ENCODE measurements at regions not wholly inside any gene's neighbourhood (a gene's known extent, or its start where the extent isn't known, plus 50 kb on each side); places are given as distances from the start of the nearest gene placed in this dataset.

DNA sequence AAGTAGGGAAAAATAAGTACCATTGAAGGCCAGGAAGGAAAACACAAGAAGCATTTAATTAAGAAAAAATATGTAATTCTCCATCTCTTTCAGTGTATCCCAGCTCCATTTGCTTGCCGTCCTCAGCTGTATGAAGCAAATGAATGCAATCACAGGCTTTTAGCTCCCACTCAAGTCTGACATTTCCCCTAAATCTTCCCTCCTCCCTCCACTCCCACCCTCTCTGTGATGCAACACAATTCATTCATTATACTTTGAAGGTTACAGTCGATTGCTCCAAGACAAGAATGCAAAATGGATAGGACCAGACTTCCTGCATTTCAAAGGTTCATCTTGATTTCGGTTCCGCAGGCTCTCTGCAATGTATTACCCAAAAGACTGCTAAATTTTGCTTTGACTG lies 172.7 kb upstream of the SERPINE2 start:
- no peak for DNase-seq (ENCODE audit: low read depth in 2 of 3, low spot score in 2 of 3)

DNA sequence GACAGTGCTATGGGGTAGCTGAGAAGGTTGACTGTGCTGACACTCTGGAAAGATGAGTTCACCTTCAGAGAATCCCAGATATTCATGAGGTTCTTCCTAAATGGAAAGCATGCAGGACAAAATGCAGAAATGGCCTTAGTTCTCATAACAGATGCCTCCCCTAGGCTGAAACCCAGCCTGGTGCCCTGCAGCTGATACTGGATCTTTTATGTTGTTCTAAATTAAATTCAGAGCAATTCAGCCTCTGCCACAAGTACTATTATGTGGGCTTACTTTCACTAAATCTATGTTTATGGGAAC lies 172.0 kb upstream of the SERPINE2 start:
- no peak for DNase-seq (ENCODE audit: low read depth in 2 of 3, low spot score in 2 of 3)

DNA sequence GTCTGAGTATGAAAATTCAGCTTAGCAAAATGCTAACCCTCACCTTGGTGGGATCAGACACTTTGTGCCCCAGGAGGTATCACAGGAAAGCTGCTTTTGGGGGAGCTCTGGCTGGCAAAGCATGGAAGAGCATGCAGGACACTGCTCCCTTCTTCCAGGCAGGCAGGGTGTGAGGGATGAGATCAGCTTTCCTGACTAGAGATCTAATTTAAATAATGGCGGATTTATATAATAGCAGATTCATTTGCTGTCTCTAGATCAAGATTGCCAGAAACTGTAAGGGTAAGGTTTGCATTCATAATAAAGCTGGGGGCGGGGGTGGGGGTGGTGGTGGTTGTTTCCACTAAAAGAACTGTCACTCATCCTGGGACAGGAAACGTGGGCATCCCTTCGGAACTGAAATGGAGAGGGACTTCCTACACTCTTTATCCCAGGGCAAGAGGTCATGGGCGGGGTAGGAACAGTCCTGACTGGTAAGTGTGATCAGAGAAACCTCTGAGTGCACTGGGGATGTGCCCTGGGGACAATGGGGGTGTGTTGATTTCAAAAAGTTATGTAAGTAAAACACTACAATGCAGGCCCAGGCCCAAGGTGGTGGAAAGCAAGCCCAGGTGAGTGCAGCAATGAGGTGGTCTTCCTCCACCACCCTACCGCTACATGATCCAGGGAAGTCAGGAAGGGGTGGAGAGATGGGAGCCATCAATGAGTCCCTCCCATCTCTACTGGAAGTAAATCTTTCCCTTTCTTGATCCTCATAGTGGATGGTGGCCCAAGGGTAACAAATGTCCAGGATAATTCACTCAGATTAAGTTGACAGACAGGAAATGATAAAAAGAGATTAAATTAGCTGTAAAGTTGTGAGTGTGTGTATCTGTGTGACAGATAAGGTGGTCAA lies 171.4 kb upstream of the SERPINE2 start:
- no peak for DNase-seq (ENCODE audit: low read depth in 2 of 3, low spot score in 2 of 3)

DNA sequence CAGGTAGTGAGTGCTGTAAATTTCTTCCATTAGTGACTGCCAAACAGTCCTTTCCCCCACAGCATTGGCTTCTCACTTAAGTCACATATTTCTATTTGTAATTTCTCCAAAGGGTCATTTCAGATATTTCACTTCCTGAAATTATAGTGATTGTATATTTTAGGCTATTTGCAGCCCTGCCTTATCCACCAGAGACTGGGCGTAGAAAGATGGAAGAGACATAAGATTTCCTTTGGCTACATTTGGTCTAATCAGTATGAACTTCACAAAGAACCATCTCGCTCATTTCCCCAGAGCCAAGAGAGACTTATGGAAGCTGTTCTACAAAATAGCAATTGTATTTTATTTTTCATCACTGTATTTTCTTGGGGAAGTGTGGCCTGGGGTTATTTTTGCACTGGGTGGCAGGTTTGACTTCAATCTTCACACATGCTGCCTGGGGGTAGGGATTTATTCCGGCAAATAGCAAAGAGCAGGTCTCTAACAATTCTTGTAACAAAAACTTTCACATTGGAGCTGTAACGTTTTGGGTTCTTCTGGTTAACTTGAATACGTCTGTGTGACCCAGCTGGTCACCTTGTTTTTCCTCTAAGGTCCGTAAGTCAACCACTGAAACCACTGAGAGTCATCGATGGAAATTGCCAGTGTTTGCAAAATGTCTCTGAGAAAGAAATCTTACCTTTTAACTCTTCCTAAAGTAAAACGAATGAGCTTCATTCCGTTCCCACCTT lies 170.6 kb upstream of the SERPINE2 start:
- DNase-seq (ENCODE audit: low read depth in 2 of 3, low spot score in 2 of 3): no peak

DNA sequence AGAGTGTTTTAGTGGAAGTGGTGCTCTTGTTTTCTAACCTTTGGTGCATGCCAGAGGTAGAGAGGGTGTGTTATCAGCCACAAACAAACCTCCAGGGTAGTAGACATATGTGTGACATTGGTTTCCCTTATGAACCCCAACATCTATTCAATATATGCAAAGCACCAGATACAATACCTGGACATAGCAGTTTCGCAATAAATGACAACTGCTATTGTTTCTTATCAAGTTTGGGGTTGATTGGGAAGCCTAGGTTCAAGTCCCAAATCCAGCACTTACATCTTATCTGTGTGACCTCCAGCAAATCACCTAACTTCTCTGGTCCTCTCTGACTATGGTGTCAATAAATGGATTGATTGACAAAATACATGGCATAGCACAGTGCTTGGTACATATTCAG lies 169.4 kb upstream of the SERPINE2 start:
- DNase-seq (ENCODE audit: low read depth in 2 of 3, low spot score in 2 of 3): no peak

DNA sequence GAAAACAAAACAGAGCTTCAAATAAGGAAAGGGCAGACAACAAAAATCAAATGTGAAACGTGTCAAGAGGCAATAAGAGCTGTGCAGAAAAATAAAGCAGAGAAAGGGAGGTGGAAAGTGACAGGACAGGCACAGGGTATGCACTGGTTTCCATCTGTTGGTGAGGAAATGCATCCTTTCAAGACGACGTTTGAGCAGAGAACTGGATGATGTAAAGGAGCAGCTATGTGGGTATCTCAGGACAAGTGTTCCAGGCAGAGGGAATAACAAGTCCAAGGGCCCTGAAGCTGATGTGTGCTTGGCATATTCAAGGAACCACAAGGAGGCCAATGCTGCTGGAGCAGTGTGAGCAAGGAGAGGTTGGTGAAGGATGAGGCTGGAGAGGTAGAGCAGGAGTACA lies 168.9 kb upstream of the SERPINE2 start:
- DNase-seq (ENCODE audit: low read depth in 2 of 3, low spot score in 2 of 3): no peak

DNA sequence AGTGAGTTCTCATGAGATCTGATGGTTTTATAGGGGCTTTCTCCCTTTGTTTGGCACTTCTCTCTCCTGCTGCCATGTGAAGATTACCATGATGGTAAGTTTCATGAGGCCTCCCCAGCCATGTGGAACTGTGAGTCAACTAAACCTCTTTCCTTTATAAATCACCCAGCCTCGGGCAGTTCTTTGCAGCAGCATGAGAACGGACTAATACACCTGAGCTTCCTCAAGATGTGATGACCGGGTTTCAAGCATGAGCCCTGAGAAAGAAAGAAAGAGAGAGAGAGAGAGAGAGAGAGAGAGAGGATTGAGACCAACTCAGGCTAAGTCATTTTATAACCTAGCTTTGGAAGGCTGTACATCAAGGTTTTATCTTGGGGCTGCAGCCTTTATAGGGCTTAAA lies 167.7 kb upstream of the SERPINE2 start:
- no peak for DNase-seq (ENCODE audit: low read depth in 2 of 3, low spot score in 2 of 3)

DNA sequence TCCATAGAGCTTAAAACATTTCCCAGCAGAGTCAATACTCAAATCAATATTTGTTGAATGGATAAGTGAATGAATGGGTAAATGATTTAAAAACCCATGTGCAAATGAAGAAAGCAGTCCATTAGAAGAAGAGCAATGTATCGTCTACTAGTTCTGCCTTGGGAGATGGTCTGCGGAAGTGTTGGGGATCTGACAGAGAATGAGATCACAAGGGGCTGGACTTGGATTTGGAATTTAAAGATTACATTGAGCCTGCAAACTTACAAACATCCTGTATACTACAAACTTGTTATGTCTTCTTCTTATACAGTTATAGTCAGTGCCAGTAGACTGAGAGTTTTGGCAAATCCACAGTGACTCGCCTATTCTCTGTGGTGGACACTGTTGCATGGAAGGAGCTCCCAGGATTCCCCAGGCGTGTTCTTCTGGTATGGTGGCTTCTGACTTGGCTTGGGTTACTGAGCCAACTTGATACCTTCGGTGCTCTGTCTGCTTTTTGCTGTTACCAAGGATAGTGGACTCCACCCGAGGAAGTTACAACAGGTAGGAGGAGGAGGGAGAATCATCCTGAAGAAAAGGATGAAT lies 163.3 kb upstream of the SERPINE2 start:
- no peak for DNase-seq (ENCODE audit: low read depth in 2 of 3, low spot score in 2 of 3)

DNA sequence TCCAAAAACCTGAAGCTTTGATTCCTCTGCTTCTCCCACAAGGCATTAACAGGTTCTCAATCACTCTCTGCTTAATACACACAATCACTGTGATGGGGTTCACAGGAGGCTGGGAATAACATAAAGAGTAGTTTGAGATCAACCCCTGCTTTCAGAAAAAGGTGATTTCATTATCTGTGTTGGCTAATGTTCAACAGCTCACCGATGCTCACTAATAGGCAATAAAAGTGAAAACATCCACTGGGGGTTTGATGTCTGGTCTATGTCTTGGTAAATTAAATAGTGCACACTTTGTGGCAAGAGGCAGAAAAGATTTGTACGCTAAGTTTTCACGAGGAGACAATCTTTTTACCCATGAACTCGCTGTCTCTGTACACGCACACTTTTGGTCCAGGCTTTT lies 159.3 kb upstream of the SERPINE2 start:
- no peak for DNase-seq (ENCODE audit: low read depth in 2 of 3, low spot score in 2 of 3)

DNA sequence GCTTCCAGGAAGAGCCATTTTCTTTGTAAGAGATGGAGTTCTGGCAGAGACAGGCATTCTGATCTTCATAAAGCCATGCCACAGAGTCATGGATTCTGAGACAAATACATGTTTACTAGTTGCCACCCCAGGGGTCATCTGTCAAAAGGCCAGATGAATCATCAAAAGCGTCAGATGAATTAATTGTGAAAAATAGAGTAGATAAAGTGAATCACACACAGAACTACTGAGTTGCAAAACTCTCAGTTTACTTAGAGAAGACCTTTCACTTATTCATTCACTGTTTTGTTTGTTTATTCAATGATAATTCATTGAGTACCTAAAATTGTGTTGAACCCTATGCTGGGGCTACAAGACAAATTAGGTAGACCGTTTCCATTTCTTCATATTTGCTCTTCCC lies 157.7 kb upstream of the SERPINE2 start:
- DNase-seq (ENCODE audit: low read depth in 2 of 3, low spot score in 2 of 3): no peak

DNA sequence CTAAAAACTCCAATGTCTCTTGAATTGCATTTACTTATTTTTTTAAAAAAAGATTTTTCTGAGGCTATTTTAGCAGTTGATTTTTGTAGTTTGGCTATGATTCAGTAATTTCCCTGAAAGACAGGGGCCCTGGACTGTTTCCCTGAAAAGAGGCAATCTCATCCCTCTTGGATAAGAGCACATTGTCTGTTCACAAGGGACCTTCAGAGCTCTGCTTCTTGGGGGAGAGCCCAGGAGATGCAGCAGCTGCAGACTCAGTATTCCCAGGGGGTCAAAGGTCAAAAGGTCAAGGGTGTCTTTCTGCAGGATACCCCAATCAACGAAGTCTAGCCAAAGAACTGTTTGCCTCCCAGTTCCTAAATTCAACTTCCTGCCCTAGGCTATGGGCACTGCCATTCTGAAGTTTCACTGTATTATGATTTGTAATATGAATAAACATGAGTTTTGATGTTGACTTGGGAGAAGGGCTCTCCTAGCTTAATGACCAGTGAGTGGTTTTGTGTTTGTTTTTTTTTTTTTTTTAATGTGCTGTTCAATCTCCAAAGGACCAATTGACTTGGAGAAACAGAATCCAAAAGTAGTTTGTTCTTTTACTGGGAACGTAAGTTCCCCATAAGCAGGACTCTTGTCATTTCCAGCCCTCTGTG lies 157.0 kb upstream of the SERPINE2 start:
- DNase-seq (ENCODE audit: low read depth in 2 of 3, low spot score in 2 of 3): no peak

DNA sequence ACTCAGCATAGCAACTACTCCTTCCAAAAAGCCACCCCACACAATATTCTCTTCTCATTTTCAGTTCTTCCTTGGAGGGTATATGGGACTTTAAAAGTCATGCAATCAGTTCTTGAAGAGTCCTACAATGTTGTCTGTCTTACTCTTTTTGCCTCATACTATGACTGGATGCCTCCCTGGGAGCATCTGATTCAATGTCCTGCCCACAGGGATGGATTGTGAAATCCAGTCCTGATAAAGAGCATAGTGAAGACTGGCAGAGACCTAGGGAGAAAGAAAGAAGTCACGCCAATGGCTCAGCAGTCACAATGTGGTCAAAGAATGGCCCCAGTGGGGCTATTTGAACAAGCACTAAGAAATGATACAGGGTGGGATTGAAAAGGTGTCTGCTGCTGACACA lies 155.1 kb upstream of the SERPINE2 start:
- no peak for DNase-seq (ENCODE audit: low read depth in 2 of 3, low spot score in 2 of 3)

DNA sequence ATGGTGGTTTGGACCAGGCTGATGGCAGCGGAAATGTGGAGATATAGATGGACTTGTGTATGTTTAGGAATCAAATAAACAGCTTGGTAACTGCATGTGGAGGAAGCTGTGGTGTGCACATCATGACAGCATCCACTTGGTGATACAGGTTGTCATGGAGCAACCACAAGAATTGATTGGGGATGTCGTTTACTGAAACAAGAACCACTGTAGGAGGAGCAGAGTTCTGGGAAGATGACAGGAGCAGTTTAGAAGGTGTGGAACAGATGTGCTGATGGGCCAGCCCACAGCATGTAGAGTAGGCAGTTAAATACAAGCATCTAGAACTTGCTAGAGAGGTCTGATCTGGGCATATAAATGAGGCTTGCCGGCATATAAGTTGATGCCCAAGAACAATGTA lies 152.4 kb upstream of the SERPINE2 start:
- DNase-seq (ENCODE audit: low read depth in 2 of 3, low spot score in 2 of 3): no peak

DNA sequence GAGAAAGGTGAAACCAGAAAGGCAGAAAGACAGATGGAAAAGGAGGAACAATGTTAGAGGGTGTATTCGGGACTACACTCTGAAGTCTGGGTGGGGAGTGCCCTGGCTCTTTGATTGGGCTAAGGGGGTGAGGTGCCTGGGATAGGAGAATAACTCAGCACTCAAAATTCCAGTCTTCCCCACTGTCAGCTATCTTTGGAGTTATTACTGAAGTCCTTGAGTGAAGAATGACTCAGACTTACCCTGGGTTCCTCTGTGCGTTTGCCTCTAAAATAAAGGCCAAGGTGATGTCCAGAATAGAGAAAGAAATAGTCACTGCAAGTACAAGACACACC lies 151.8 kb upstream of the SERPINE2 start:
- no peak for DNase-seq (ENCODE audit: low read depth in 2 of 3, low spot score in 2 of 3)

DNA sequence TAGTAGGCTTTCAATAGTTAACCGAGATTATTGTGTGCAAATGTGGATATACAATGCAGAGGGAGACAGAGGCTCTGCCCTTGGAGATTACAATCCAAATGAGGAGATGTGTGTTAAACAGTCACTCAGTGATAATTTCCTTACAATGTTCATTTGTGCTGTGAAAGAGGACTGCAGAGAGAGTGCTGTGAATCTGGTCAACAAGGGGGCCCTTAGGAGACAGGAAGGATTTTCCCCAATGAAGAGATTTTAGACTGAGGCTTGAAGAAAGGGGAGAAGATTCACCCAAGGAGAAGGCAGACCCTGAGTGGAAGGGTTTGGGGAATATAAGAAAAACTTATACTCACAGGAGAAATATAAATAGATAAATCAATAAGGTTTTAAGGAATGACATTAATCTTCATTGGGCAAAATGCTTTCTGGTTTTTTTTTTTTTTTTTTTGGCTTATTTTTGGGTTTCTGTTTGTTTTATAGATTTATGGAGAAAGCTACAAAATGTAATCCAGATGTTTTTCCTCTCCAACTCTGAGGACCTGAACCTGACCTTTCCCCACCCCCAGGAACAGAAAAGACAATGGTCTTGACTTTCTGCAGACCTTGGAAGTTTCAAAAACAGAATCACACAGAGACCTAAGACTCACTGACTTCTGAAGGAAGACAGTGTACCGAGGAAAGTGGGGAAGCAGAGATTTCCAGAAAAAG lies 151.3 kb upstream of the SERPINE2 start:
- DNase-seq (ENCODE audit: low read depth in 2 of 3, low spot score in 2 of 3): no peak

DNA sequence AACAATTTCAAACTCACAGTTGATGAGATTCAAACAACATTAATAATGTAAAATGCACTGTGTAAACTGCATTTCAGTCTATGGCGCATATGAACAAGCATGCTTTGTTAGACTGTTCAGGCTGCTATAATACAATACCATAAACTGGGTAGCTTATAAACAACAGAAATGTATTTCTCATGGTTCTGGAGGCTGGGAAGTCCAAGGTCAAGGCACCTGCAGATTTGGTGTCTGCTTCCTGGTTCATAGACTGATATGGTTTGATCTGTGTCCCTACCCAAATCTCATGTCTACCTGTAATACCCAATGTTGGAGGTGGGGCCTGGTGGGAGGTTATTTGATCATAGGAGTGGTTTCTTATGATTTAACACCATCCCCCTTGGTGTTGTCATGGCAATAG lies 148.1 kb upstream of the SERPINE2 start:
- DNase-seq (ENCODE audit: low read depth in 2 of 3, low spot score in 2 of 3): no peak

DNA sequence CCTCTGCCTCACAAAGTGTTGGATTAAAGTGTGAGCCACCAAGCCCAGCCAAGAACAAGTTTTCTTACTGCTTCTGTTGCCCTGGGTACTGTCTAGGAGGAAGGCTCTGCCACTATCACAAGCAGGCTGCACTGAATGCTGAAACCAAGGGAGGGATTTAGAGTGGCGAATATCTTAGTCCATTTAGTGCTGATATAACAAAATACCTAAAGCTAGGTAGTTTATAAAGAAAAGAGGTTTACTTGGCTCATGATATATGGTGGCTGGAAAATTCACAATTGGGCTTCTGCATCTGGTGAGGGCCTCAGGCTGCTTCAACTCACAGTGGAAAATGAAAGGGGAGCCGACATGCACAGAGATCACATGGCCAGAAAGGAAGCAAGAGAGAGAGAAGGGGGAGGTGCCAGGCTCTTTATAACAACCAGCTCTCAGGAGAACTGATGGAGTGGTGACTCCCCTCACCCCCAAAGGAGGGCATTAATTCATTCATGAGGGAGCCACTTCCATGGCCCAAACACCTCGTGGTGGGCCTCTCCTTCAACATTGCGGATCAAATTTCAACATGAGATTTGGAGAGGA lies 146.0 kb upstream of the SERPINE2 start:
- no peak for DNase-seq (ENCODE audit: low read depth in 2 of 3, low spot score in 2 of 3)

DNA sequence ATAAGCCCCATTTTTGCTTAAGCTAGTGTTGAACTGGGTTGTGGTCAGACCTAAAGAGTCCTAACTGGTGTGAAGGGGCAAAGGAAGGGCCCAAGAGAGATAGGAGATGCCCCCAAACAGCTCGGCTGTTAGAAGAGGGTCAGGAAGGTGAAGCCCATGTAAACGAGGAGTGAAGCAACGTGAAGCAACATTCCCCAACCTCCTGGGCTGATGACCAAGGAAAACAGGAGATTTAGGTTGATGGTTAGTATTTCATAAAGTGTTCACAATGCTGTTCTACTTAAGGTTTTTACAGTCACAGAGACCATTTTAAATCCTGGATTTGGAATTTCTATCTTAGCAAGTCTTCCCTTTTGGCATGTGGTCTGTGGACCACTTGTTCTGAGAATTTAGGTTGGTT lies 144.0 kb upstream of the SERPINE2 start:
- no peak for DNase-seq (ENCODE audit: low read depth in 2 of 3, low spot score in 2 of 3)

DNA sequence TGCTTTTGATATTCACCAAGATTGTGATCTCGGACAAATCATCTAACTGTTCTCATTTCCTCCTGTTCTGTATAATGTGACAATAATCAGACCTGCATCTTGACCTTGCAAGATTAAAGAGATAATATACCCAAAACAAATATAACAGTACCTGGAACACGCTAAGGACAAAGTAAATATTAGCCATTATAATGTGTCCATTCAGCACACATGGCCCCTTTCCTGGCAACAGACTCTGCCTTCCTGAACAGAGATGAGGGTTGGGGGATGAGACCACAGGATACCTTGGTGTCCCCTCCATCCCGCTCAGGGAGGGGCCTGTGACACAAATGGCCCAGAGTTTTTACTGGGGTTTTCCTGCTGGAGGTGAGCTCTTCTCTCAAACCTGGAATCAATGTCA lies 143.4 kb upstream of the SERPINE2 start:
- DNase-seq (ENCODE audit: low read depth in 2 of 3, low spot score in 2 of 3): no peak

DNA sequence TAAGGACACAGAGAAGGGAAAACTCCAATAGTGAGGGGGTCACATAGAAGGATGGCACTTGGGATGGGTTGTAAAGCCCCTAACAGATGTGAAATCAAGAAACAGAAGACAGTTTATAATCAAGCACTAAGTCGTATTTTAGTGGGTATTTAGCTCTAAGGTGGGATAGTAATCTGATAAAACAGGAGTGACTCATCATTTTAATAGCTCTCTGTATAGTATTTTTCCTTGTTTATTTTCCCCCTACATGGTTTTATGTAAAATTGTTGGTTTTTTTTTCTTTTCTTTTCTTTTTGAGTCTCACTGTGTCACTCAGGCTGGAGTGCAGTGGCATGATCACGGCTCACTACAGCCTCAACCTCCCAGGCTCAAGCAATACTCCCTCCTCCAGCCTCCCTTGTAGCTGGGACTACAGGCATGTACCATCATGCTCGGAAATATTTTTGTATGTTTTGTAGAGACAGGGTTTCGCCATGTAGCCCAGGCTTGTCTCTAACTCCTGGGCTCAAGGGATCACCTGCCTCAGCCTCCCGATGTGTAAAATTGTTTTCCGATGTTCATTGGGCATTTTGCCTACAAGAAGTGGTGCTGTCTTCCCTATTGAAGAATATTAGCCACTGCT lies 142.6 kb upstream of the SERPINE2 start:
- DNase-seq (ENCODE audit: low read depth in 2 of 3, low spot score in 2 of 3): no peak

DNA sequence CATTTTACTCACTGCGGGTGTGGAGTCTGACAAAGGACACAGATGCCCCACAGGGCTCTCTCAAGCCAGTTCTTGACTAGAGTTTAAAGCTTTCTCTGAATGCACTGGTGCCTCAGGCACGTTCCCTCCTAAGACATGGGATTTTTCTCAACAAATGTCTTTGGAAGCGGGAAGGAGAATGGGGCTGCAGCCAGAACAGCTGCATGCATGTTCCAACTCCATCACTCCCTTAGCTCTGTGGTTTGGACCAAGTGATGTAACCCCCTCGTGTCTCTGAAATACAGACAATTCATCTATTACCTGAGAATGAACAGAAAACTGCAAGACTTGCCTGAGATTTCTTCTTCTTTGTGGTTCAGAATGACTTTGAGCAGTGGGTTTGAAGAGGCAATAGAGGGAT lies 141.7 kb upstream of the SERPINE2 start:
- no peak for DNase-seq (ENCODE audit: low read depth in 2 of 3, low spot score in 2 of 3)
